GM21825 (cell line): ENCODE measurements at regions not wholly inside any gene's neighbourhood (a gene's known extent, or its start where the extent isn't known, plus 50 kb on each side); places are given as distances from the start of the nearest gene placed in this dataset.

Experiments used
- ATAC-seq: cut with Tn5 transposase; IDR thresholded peaks from one replicate; pipeline ENCODE4 v1.9.1; 2021; ENCODE audit warnings: mild to moderate bottlenecking, moderate library complexity; ENCODE audit not compliant: unreplicated experiment

GRCh38 chr13:31441800-31442510 lies 242.2 kb downstream of the B3GLCT start:
- no peak for ATAC-seq

- ATAC-seq, result no peak
Observed at GRCh38 chr13:31442571-31442970, 242.8 kb downstream of the B3GLCT start.

- no peak for ATAC-seq
Observed at GRCh38 chr13:31444266-31444856, 244.6 kb downstream of the B3GLCT start.

GRCh38 chr13:31452525-31452924 lies 252.8 kb downstream of the B3GLCT start:
- no peak for ATAC-seq

GRCh38 chr13:31455581-31455980 lies 255.8 kb downstream of the B3GLCT start:
- ATAC-seq, result no peak

DNA sequence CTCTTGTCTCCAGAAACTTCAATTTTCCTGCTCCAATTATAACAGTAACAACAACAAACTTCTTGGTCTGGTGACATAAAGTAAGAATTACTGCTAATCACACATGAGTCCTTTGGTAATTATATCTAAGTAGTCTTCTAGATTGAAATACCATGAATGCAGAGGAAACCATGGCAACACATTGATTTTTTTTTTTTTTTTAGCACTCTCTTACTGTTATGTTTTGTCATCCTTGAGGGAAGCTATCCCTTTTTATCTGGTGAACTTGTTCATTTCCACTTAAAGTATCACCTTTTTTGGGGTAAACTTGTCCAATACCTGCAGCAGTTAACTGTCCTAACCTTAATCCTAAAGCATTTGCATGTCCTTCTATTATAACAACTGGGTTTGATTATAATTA lies 256.3 kb downstream of the B3GLCT start:
- ATAC-seq, result no peak

DNA sequence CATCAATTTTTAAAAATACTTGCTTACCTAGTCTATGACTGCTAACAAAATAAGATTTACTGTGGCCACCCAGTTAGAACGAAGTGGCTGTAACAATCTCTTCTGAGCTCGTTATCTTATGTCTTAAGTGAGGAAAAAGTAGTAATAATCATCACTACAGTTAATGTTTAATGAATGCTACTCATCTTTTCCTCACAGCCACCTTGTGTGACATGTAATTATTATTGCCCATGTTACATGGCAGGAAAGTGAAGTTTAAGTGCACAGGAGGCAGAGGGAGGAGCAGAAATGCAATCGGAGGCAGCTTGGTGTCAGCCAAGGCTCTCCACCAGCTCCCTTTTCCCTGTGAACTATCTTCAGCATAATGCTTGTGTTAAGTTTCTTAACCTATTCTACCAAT lies 260.3 kb downstream of the B3GLCT start:
- ATAC-seq, result no peak

DNA sequence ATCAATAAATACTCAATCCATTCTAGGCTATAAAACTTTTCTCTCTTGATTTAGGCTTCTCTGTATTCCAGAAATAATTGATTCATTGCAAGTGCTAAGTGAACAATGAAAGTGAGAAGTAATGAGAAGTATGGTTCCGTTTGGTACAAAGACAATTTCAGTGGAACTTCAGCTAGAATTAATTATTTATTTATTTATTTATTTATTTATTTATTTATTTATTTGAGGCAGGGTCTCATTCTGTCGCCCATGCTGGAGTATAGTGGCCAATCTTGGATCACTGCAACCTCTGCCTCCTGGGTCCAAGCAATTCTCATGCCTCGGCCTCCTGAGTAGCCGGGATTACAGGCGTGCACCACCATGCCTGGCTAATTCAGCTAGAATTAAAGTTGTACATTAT lies 262.1 kb downstream of the B3GLCT start:
- ATAC-seq, result no peak

DNA sequence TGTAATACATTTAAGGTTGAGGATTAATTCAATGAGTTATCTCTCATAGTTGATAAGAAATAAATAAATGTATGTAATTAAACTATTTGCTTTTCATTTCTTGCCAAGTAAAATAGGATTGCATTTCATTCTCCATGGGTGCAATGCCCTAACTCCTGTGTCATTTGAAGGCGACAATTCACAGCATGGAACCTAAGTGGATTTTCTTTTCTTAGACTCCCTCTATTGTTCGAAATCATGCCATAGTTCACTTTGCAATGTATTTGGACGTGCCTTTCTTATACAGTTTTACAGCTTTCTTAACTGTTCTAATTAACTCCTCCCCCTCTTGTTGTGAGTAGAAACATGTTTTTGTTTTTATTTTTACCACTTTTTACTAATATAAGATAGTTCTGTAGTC lies 263.0 kb downstream of the B3GLCT start:
- no peak for ATAC-seq

DNA sequence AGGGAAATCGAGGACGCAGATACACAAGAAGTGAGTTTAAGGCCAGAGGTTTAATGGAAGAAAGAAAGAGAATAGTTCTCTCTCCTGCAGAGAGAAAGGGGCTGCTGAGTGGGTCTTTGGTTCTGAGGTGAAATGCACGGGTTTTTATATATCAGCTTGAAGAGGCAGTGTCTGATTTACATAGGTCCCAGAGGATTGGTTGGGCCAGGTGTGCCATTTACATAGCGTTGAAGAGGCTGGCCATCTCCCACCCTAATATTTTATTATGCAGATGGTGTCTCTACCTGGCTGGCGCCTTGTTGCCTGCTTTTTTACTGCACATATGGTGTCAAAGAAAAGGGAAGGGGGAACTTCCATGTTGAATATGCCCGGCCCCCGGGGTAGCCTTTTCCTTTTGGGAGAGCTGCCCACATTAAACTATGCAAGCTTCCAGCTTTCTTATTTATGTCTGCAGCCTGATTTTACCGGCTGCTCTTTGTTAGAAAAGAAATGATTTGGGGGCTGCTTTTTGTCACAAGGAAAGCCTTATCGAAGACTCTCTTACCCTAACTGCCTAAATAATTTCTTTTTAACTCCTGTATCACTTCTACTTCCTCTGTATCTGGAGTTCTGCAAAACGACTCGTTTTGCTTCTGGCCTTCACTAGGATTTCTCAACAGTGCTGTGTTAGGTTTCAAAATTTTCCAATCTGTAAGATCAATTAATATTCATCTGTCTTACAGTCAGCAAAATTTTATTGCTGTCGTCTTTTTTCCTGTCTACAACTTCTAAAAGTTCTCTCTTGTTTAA lies 268.5 kb downstream of the B3GLCT start:
- ATAC-seq, result no peak

GRCh38 chr13:31469377-31469776 lies 269.6 kb downstream of the B3GLCT start:
- no peak for ATAC-seq

DNA sequence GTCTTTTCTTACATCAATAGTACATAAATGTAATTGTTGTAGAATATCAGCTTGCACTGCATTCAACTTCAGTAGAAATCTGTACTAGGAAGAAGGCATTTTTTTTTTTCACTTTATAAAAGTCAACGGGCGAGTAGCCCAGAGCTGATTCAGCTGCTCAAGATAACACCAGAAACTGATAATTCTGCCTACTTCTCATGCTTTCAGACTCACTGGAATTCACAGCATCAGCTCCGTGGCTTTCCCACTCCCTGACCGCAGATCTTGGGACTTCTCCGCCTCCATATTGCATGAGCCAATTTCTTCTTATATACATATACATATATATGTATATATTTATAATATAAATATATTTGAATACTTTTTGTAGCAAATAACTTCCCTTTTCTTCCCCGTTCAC lies 263.1 kb upstream of the RXFP2 start:
- no peak for ATAC-seq

DNA sequence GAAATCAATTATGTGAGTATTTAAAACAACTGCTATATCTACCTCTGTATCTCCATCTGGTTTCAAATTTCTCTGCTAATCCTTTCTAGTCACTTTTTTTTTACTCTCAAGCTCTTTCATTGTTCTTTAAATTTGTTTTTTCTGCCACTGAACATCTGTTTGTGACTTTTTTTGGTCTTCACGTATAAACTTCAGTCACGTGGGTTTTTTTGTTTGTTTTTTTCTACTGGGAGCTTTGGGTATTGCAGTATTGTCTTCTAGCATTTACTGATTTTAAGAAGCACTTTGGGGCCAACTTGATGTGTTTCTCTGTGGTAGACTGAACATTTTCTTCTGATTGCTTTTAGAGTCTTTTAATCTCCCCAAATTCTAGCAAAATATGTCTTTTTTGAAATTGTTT lies 262.6 kb upstream of the RXFP2 start:
- no peak for ATAC-seq

- no peak for ATAC-seq
Observed at GRCh38 chr13:31477961-31478360, 261.4 kb upstream of the RXFP2 start.

- ATAC-seq, result no peak
Observed at GRCh38 chr13:31485183-31485582, 254.1 kb upstream of the RXFP2 start.

DNA sequence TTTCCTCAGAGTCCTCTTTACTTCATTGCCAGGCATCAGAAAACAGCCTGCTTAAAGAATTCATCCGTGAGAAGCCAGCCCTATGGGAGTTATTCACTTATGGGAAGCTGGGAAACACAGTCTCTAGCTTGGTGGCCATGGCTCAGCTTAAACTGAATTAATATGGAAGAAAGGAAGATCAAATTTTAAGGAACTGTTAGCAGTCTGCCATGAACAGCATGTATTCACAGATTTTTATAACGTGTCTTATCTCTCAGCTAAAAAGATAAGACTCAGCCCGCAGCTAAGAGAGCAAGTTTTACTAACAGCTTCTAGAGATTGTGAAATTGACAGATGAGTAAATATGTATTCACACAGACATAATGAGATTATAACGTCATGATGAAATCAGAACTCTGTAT lies 253.7 kb upstream of the RXFP2 start:
- no peak for ATAC-seq

- ATAC-seq, result no peak
Observed at GRCh38 chr13:31495336-31495735, 244.0 kb upstream of the RXFP2 start.

GRCh38 chr13:31499274-31499673 lies 240.1 kb upstream of the RXFP2 start:
- ATAC-seq, result no peak

DNA sequence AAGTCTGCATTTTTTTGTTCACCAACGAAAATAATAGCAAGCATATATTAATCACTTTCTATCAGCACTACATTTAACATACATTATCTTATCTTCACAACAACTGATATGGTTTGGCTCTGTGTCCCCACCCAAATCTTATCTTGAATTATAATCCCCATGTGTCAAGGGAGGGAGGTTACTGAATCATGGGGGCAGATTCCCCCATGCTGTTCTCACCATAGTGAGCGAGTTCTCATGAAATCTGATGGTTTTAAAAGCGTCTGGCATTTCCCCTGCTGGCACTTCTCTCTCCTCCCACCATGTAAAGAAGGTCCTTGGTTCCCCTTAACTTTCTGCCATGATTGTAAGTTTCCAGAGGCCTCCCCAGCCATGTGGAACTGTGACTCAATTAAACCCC lies 235.7 kb upstream of the RXFP2 start:
- no peak for ATAC-seq

DNA sequence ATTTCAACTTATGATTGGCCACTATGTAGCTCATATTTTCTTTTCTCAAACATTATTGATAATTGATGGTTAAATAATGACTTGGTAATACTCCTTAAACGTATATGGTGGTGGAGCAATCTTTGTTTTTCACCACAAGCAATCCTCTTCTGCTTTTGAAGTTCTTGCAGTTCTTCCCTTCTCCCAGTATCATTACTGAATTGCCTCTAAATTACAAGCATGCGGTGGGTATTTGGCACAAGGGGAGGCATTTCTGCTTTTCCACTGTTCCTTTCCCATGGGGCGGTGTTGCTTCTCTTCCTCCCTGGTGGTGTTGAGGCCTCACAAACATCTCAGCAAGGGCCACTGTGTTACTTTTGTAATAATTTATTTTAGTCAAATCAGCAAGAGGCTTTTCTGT lies 234.4 kb upstream of the RXFP2 start:
- ATAC-seq, result no peak

DNA sequence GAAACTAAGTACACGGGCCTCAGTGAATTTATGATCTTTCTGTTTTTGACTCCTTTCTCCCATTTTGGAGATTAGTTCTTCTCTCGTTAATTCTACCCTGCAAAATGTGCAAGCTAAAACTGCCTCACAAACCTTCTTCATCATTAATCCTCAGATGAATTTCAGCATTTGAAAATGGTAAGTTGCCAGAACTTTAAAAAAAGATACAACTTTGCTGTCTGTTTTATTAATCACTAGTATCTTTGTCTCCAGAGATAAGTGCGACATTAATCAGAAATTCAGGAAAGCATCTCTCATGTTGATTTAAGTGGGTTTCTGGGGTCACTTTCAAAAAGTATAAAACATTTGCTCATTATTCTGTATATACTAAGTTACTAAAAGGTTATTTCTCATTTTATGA lies 227.0 kb upstream of the RXFP2 start:
- ATAC-seq, result no peak

- ATAC-seq, result no peak
Observed at GRCh38 chr13:31514932-31515331, 224.4 kb upstream of the RXFP2 start.
